ENCODE measurements at regions not wholly inside any gene's neighbourhood (a gene's known extent, or its start where the extent isn't known, plus 50 kb on each side); places are given as distances from the start of the nearest gene placed in this dataset.

DNA sequence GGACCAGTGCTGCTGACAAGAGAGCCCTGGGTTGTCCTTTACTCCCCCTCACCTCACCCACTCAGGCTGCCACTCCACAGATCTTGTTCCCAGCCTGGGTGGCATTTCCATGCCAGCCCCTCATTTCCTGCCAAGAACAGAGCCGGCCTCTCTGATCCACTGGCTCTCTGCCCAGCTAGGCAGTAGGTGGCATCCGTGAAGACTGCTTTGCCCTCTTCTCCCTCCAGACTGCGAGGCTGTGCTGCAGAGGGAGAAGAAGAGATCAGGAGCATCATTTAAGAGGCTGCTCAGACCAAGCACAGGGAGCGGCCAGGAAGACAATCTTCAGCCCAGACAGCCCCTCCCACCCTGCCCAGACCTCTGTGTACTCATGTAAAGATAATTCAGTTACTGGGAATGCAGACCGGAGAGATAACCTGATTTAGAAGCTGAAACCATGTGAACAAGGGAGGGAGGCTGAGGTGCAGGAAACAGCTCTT lies 126.9 kb upstream of the NCAM1 start:
- Histone ChIP-seq H3K27me3 (ENCODE audit: control insufficient read depth, insufficient read depth, low read length, poor library complexity, severe bottlenecking) (no peaks in the 10 kb centered on the region), H3K4me1 (ENCODE audit: control insufficient read depth, insufficient read depth, low read length) (no peaks in the 10 kb centered on the region), H3K4me3 (ENCODE audit: insufficient read depth, low read depth, low read length) (no peak overlapping the region), H3K9me3 (ENCODE audit: control insufficient read depth, low read length) (no peaks in the 10 kb centered on the region), H3K27ac (ENCODE audit: insufficient read depth, low read depth, low read length, poor library complexity, severe bottlenecking) (no peak overlapping the region), H3K36me3 (ENCODE audit: control insufficient read depth, insufficient read depth, low read length) (no peaks in the 10 kb centered on the region)
- 89 to 91% methylated on average over 5 of the region's 5 CpGs for WGBS, 2 experiments

DNA sequence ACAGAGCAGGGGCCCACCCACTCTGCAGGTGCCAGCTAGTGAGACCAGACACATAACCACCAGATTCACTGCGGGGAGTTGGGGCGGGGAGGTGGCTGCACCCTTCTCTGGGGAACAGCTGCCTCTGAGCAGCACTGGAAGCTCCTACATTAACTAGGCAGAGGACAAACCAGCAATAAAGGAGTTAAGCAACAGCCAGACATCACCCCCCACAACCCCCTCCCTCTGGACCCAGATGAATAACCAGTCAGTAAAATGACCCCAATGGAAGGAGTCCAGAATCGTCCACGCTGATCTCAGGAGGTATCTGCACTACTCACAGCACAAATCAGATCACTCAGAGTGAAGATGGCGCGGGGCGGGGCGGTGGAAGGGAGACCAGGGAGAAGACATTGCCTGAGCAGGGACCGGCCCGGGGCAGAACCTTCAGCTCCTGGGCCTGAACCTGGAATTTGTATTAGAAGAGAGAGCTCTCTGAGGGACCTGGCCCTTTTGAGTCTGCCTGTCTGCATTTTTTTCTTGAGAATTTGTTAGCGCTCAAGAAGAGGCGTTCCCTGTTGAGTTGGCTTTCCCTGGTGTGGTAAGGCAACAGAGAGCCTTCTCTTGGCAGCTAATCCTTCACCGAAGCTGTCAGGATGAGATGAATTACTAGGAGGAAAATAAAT lies 125.5 kb upstream of the NCAM1 start:
- H3K9me3 ChIP-seq (ENCODE audit: control insufficient read depth, low read length): no peaks in the 10 kb centered on the region
- H3K4me3 ChIP-seq (ENCODE audit: insufficient read depth, low read depth, low read length): no peak overlapping the region
- WGBS, 2 experiments: 91 to 94% methylated on average over 13 of the region's 13 CpGs
- no peaks in the 10 kb centered on the region for H3K27me3 ChIP-seq (ENCODE audit: control insufficient read depth, insufficient read depth, low read length, poor library complexity, severe bottlenecking)
- H3K4me1 ChIP-seq (ENCODE audit: control insufficient read depth, insufficient read depth, low read length): no peaks in the 10 kb centered on the region
- no peaks in the 10 kb centered on the region for H3K36me3 ChIP-seq (ENCODE audit: control insufficient read depth, insufficient read depth, low read length)
- no peak overlapping the region for H3K27ac ChIP-seq (ENCODE audit: insufficient read depth, low read depth, low read length, poor library complexity, severe bottlenecking)

DNA sequence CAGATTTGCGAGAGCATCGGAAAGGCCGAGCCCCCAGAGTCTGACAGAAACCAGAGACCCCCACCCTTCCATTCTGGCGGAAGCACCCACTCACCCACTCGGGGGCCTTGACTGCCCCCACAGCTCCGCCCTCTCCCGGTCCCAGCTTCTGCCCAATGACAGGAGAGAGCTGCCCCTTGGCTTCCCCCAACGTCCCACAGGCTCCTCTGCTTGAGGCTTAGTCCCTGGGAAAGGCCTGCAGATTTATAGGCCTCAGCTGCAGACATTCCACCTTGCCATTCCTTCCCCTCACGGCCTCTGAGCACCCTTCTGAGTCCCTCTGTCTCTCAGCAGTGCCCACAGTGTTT lies 125.0 kb upstream of the NCAM1 start:
- Histone ChIP-seq H3K36me3 (ENCODE audit: control insufficient read depth, insufficient read depth, low read length) (no peaks in the 10 kb centered on the region), H3K27me3 (ENCODE audit: control insufficient read depth, insufficient read depth, low read length, poor library complexity, severe bottlenecking) (no peaks in the 10 kb centered on the region), H3K27ac (ENCODE audit: insufficient read depth, low read depth, low read length, poor library complexity, severe bottlenecking) (no peak overlapping the region), H3K4me3 (ENCODE audit: insufficient read depth, low read depth, low read length) (no peak overlapping the region), H3K4me1 (ENCODE audit: control insufficient read depth, insufficient read depth, low read length) (no peaks in the 10 kb centered on the region), H3K9me3 (ENCODE audit: control insufficient read depth, low read length) (no peaks in the 10 kb centered on the region)
- 87 to 91% methylated on average over 9 of the region's 9 CpGs for WGBS, 2 experiments

DNA sequence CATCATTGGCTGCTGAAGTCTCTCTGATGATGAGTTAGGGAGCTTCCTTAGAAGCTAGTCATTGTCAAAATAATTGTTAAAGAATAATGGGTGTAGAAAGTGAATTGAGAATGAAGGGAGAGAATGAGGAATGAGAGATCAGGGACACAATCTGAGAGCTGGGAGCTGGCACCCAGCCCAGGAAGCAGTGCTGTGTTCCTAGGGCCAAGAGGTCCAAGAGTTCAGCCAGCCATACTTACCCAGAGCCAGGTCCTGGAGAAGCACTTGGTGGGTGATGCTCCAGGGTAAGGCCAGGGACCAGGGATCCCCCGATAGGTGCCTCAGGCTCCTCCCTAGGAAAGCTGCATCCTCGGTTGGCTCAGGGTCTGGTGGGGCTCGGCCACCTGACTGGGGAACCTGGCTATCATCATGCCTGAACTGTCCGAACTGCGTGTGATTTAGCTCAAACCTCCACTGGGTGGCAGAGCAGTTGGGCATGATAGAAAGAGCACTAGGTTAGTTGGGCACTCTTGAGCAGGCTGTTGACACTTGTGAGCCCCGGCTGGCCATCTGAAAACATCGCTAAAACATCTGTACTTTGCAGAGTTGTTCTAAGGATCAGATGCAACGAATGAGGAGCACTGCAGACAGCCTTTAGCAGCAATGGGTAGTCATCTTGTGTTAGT lies 123.9 kb upstream of the NCAM1 start:
- WGBS, 2 experiments: 92 to 93% methylated on average over 8 of the region's 8 CpGs
- Histone ChIP-seq H3K4me3 (ENCODE audit: insufficient read depth, low read depth, low read length) (no peak overlapping the region), H3K9me3 (ENCODE audit: control insufficient read depth, low read length) (no peaks in the 10 kb centered on the region), H3K27ac (ENCODE audit: insufficient read depth, low read depth, low read length, poor library complexity, severe bottlenecking) (no peak overlapping the region), H3K27me3 (ENCODE audit: control insufficient read depth, insufficient read depth, low read length, poor library complexity, severe bottlenecking) (no peaks in the 10 kb centered on the region), H3K4me1 (ENCODE audit: control insufficient read depth, insufficient read depth, low read length) (no peaks in the 10 kb centered on the region), H3K36me3 (ENCODE audit: control insufficient read depth, insufficient read depth, low read length) (no peaks in the 10 kb centered on the region)

DNA sequence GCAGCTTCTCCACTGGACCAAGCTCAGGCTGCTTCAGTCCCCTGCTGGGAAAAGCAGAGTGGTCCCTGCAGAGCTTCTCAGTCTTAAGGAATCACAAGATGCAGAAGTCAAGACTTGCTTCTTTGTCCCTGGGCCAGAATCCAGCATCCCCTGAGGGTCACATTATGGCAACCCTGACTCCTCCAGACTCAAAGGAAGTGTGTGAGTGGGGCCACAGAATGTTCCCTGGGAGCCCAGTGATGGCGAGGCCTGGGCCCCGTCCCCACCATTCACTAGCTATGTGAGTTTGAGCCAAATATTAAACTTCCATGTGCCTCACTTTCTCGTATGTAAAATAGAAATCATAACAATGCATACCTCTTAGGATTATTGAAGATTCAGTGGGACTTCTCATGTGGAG lies 122.2 kb upstream of the NCAM1 start:
- Histone ChIP-seq H3K27ac (ENCODE audit: insufficient read depth, low read depth, low read length, poor library complexity, severe bottlenecking) (no peak overlapping the region), H3K27me3 (ENCODE audit: control insufficient read depth, insufficient read depth, low read length, poor library complexity, severe bottlenecking) (no peaks in the 10 kb centered on the region), H3K36me3 (ENCODE audit: control insufficient read depth, insufficient read depth, low read length) (no peaks in the 10 kb centered on the region), H3K9me3 (ENCODE audit: control insufficient read depth, low read length) (no peaks in the 10 kb centered on the region), H3K4me1 (ENCODE audit: control insufficient read depth, insufficient read depth, low read length) (peaks cover under 1% of the 10 kb centered on the region), H3K4me3 (ENCODE audit: insufficient read depth, low read depth, low read length) (no peak overlapping the region)
- WGBS, 2 experiments: 95% methylated on average over 3 of the region's 3 CpGs

DNA sequence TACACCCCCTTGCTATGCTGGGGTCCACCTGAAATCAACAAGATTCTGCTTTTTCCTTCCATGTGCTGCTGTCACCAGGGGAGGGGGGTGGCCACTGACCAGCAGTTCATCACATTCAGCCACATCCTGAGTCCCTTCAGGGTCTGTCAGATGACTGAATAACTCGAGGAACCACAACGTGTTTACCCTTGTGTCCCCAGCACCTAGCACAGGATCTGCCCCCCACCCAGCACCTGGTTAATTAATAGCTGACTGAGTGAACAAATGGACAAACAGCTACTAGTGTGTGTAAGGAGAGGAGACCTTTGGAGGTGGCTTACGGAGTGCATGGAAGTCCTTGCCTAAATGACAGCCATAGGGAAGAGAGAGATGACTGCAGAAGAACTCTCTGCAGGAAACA lies 119.5 kb upstream of the NCAM1 start:
- WGBS, 2 experiments: 84 to 96% methylated on average over 3 of the region's 3 CpGs
- Histone ChIP-seq H3K9me3 (ENCODE audit: control insufficient read depth, low read length) (no peaks in the 10 kb centered on the region), H3K27me3 (ENCODE audit: control insufficient read depth, insufficient read depth, low read length, poor library complexity, severe bottlenecking) (no peaks in the 10 kb centered on the region), H3K4me3 (ENCODE audit: insufficient read depth, low read depth, low read length) (no peak overlapping the region), H3K4me1 (ENCODE audit: control insufficient read depth, insufficient read depth, low read length) (peaks cover 7% of the 10 kb centered on the region), H3K36me3 (ENCODE audit: control insufficient read depth, insufficient read depth, low read length) (no peaks in the 10 kb centered on the region), H3K27ac (ENCODE audit: insufficient read depth, low read depth, low read length, poor library complexity, severe bottlenecking) (no peak overlapping the region)

DNA sequence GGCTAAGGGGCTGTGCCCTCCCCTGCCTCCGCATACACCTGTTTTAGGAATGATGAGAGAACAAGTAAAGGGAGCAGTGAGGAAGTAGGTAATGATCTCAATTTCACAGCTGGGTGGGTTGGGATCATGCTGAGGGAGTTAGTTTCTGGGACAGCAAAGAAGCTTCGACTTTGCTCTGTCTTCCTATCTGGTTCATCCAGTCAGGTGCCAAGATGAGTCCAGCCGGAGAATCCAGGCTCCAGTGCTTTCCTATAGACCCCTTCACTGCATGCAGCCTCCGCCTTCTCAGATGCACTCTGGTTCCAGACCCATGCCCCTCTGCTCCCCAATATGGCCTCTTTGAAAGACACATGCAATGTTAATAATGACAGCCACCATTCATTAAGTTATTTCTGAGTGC lies 119.1 kb upstream of the NCAM1 start:
- Histone ChIP-seq H3K36me3 (ENCODE audit: control insufficient read depth, insufficient read depth, low read length) (no peaks in the 10 kb centered on the region), H3K4me3 (ENCODE audit: insufficient read depth, low read depth, low read length) (no peak overlapping the region), H3K27ac (ENCODE audit: insufficient read depth, low read depth, low read length, poor library complexity, severe bottlenecking) (no peak overlapping the region), H3K27me3 (ENCODE audit: control insufficient read depth, insufficient read depth, low read length, poor library complexity, severe bottlenecking) (no peaks in the 10 kb centered on the region), H3K9me3 (ENCODE audit: control insufficient read depth, low read length) (no peaks in the 10 kb centered on the region), H3K4me1 (ENCODE audit: control insufficient read depth, insufficient read depth, low read length) (peaks cover 7% of the 10 kb centered on the region)
- WGBS, 2 experiments: 94 to 96% methylated on average over 4 of the region's 4 CpGs

DNA sequence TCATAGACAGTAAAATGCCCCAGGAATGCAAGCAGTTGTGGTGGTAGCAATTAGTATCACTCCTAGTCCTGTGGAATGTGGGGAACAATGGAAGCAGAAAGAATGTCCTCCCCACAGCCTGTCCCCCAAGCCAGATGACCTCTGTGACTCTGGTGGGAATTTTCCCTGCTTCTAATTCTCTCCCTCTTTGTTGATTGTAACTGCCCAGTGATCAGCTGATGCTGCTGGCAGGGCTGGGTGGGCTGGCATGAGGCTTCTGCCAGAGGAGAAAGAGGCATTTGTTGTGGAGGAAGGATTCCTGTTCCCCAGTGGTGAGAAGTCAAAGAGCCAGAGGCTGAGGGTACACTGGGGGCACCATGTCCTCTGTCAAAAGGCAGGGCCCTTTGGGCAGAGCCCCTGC lies 116.7 kb upstream of the NCAM1 start:
- Histone ChIP-seq H3K27ac (ENCODE audit: insufficient read depth, low read depth, low read length, poor library complexity, severe bottlenecking) (peak overlapping the region; percentile 39), H3K4me1 (ENCODE audit: control insufficient read depth, insufficient read depth, low read length) (peaks cover 7% of the 10 kb centered on the region), H3K27me3 (ENCODE audit: control insufficient read depth, insufficient read depth, low read length, poor library complexity, severe bottlenecking) (no peaks in the 10 kb centered on the region), H3K36me3 (ENCODE audit: control insufficient read depth, insufficient read depth, low read length) (no peaks in the 10 kb centered on the region), H3K4me3 (ENCODE audit: insufficient read depth, low read depth, low read length) (no peak overlapping the region), H3K9me3 (ENCODE audit: control insufficient read depth, low read length) (no peaks in the 10 kb centered on the region)

DNA sequence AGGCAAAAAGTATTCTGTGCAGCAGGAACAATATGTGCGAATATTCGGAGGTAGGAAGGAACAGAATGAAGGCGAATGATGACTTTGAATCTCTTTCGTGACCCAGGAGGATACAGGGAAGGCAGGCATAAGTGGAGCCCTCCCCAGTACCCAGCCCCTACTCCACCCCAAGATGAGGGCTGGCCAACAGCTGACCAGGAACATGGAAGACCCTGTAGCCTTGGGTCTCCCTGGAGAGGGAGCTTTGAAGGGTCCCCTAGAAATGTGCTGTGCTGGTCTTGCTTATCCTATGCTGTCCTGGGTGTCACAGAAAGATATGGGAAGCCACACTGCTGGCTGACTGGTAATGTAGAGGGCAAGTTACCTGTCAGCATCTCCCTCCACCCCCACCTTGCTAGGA lies 113.7 kb upstream of the NCAM1 start:
- WGBS, 2 experiments: 93 to 97% methylated on average over 4 of the region's 4 CpGs

DNA sequence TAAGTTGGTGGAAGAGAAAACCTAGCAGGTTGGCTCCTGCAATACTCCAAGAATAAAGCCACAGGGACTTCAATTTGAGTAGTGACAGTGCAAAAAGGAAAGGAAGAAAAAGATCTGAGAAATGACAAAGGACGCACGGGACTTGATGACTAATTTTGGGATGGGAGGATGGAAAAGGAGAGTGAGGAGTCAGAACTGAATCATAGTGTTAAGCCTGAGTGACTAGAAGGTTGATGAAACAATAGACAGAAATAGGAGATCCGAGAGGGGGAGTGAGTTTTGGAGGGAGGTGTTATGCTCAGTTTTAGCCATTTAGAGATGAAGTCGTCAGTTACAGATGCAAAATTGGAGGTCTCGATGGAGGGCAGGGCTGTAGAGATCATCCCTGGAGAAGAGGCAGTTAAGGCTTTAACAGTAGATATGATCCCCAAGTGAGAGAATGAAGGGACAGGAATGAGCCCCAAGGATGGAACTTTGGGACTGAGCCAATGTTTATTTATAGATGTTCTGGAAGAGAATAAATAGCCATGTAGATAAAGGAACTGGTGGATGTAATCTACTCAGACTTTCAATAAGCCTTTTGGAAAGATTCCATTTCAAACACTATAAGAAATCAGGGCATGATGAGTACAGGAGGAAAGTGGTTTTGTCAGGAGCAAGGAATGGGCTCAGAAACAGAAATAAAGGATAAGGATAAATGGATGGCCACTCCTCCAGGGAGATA lies 108.9 kb upstream of the NCAM1 start:
- Histone ChIP-seq H3K36me3 (ENCODE audit: control insufficient read depth, insufficient read depth, low read length) (no peaks in the 10 kb centered on the region), H3K4me1 (ENCODE audit: control insufficient read depth, insufficient read depth, low read length) (no peaks in the 10 kb centered on the region), H3K9me3 (ENCODE audit: control insufficient read depth, low read length) (no peaks in the 10 kb centered on the region), H3K4me3 (ENCODE audit: insufficient read depth, low read depth, low read length) (no peak overlapping the region), H3K27me3 (ENCODE audit: control insufficient read depth, insufficient read depth, low read length, poor library complexity, severe bottlenecking) (no peaks in the 10 kb centered on the region), H3K27ac (ENCODE audit: insufficient read depth, low read depth, low read length, poor library complexity, severe bottlenecking) (no peak overlapping the region)
- 92 to 95% methylated on average over 5 of the region's 5 CpGs for WGBS, 2 experiments

More for the DNA sequence above, 113.7 kb upstream of the NCAM1 start:
- Histone ChIP-seq H3K4me3 (ENCODE audit: insufficient read depth, low read depth, low read length) (no peak overlapping the region), H3K9me3 (ENCODE audit: control insufficient read depth, low read length) (no peaks in the 10 kb centered on the region), H3K27ac (ENCODE audit: insufficient read depth, low read depth, low read length, poor library complexity, severe bottlenecking) (no peak overlapping the region), H3K36me3 (ENCODE audit: control insufficient read depth, insufficient read depth, low read length) (no peaks in the 10 kb centered on the region), H3K4me1 (ENCODE audit: control insufficient read depth, insufficient read depth, low read length) (peaks cover 7% of the 10 kb centered on the region), H3K27me3 (ENCODE audit: control insufficient read depth, insufficient read depth, low read length, poor library complexity, severe bottlenecking) (no peaks in the 10 kb centered on the region)
